ENCODE measurements at regions not wholly inside any gene's neighbourhood (a gene's known extent, or its start where the extent isn't known, plus 50 kb on each side); places are given as distances from the start of the nearest gene placed in this dataset.

GRCh38 chr16:59090541-59090940 lies 356.4 kb upstream of the GOT2 start:
- TF ChIP-seq REST (IDR thresholded peaks at IDR 0.05; ENCODE audit: insufficient read depth in 1 of 2, low read depth in 2 of 2, low read length in 2 of 2) (no peak), POLR2AphosphoS5 (IDR thresholded peaks at IDR 0.05; ENCODE audit: low read depth, low read length) (no peak), TAF1 (IDR thresholded peaks at IDR 0.05; ENCODE audit: borderline replicate concordance, insufficient read depth, low read length) (no peak)

Data from PFSK-1 (cell line).